GM21447 (cell line): ENCODE measurements at regions not wholly inside any gene's neighbourhood (a gene's known extent, or its start where the extent isn't known, plus 50 kb on each side); places are given as distances from the start of the nearest gene placed in this dataset.

Experiments
- ATAC-seq: cut with Tn5 transposase; IDR thresholded peaks from one replicate; pipeline ENCODE4 v1.9.1; 2021; ENCODE audit not compliant: unreplicated experiment

DNA sequence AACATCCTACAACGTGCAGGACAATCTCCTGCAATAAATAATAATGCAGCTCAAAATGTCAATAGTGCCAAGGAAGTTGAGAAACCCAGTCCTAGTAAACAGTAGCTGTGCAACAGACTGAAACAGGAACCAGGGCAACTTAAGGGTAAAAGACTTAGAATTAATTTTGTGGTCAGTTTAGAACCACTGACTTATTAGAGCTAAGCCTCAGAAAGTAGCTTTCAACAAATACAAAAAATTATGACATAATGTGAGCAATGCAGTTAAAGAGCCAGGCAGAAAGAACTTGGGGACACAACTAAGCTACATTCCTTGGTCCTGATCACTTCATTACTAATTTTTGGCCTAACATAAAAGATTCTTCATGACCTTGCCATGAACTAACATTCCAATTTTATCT, 195.4 kb downstream of the MACC1 start:
- peak; percentile 79 for ATAC-seq

- no peak for ATAC-seq
Measured at GRCh38 chr7:20021066-20021465, 196.1 kb downstream of the MACC1 start.

- ATAC-seq: peak; percentile 72
Measured at GRCh38 chr7:20019757-20020432, 197.3 kb downstream of the MACC1 start.

DNA sequence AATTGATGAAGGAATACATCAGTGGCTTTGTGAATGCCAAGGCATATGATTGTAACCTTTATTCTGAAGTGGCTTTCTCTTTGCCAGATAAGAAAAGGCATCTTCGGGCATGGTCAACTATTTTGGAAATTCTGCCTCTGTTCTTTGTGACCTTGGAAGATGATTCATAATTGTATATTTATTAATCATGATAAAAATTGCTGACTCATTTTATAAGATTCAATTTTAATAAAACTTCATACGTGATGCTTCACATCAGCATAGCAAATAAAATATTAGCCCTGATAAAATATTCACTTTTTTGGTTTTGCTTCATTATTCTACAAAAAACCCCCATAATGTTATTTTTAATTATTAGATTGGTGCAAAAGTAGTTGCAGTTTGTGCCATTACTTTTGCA, 200.5 kb downstream of the MACC1 start:
- no peak for ATAC-seq

- no peak for ATAC-seq
Measured at GRCh38 chr7:20013536-20013935, 203.6 kb downstream of the MACC1 start.

DNA sequence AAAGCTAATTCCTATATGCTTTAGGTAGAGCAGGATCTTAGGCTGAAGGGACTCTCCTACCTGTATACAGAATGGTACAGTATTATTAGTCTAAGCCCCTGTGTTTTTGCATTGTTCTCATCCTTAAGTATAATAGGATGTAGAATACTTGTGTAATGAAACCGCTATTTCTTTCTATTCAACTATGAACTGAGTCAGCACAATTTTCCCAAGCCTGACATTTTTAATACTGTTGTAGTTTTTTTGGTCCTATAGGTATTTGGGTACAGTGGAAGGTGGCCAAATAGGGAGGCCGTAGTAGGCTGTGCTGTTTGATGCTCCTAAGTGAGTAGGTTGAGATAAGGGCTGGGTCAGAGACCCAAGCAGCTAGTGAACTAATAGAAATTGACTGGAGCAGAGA, 205.1 kb downstream of the MACC1 start:
- ATAC-seq: no peak

DNA sequence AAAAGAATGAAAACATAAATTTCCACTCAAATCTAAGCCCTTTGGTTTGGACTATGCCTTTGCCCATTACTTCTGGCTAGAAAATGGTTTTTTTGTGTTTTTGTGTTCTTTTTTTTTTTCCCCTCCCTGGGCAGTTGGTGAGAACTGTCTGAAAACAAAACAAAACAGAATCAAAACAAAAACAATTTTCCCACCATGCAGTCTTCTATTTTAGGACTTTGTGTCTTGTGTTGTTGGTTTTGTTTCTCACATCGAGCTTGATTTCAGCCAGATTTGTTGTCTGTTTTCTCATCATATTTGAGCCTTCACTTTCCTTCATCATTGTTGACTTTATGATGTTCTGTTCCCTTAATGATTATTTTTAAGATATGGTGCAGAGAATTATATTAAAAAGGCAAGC, 206.3 kb downstream of the MACC1 start:
- no peak for ATAC-seq

DNA sequence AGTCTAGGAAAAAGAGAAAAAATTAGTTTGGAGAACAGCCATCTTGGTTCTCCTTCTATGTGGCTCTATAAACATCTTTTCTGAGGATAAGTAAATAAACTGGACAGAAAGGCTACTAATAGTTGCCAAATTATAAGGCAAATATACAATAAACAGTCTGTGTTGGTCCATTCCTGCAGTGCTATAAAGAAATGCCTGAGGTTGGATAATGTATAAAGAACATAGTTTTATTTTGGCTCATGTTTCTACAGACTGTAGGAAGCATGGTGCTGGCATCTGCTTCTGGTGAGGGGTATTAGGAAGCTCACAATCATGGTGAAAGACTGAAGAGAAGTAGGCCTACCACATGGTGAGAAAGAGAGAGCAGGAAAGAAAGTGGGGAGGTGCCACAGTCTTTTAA, 209.7 kb downstream of the MACC1 start:
- no peak for ATAC-seq

- no peak for ATAC-seq
Measured at GRCh38 chr7:20005081-20005480, 212.1 kb downstream of the MACC1 start.

DNA sequence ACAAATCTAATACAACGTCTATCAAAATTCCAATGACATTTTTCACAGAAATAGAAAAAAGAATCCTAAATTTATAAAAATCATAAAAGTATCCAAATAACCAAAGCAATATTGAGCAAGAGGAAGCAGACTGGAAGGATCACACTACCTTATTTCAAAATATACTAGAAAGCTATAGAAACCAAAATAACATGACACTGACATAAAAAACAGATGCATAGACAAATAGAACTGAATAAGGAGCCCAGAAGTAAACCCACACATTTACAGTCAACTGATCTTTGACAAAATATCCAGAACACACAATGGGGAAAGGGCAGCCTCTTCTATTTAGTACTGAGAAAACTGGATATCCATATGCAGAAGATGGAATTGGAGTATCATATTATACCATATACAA, 217.5 kb downstream of the MACC1 start:
- ATAC-seq: no peak

- no peak for ATAC-seq
Measured at GRCh38 chr7:19991936-19992335, 218.5 kb upstream of the TMEM196 start.

GRCh38 chr7:19989906-19990305, 216.5 kb upstream of the TMEM196 start:
- no peak for ATAC-seq

- no peak for ATAC-seq
Measured at GRCh38 chr7:19988860-19989259, 215.4 kb upstream of the TMEM196 start.

GRCh38 chr7:19984231-19984632, 210.8 kb upstream of the TMEM196 start:
- ATAC-seq: no peak

- ATAC-seq: no peak
Measured at GRCh38 chr7:19982841-19983835, 209.7 kb upstream of the TMEM196 start.

DNA sequence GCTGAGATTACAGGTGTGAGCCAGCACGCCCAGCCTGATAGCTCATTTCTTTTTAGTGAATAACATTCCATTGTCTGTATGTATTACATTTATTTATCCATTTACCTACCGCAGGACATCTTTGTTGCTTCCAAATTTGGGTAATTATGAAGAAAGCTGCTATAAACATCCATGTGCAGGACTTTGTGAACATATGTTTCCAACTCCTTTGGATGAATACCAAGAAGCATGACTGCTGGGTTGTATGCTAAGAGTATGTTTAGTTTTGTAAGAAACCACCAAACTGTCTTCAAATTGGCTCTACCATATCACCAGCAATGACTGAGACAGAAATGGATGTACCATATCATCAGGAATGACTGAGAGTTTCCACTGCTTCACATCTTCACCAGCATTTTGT, 200.2 kb upstream of the TMEM196 start:
- no peak for ATAC-seq

GRCh38 chr7:19972876-19973275, 199.5 kb upstream of the TMEM196 start:
- no peak for ATAC-seq

DNA sequence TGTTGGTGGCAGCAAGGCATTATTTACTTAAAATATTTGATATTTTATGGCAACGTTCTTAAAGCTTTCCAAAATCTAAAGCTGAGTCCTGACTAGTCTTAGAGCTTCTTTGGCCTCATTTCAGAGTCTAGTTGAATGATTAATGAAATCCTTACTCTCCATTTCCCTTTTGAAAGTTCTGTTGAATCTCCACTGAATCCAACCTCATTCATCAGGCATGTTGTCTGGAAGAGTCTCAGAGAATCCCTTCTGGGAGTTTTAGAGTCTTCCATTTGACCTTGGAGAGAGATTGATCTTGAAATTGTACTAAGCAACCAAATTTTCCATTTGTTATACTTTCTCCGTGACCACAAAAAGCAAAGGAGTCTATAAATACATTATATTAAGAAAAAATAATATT, 198.5 kb upstream of the TMEM196 start:
- no peak for ATAC-seq

- ATAC-seq: no peak
Measured at GRCh38 chr7:19970514-19970913, 197.1 kb upstream of the TMEM196 start.

DNA sequence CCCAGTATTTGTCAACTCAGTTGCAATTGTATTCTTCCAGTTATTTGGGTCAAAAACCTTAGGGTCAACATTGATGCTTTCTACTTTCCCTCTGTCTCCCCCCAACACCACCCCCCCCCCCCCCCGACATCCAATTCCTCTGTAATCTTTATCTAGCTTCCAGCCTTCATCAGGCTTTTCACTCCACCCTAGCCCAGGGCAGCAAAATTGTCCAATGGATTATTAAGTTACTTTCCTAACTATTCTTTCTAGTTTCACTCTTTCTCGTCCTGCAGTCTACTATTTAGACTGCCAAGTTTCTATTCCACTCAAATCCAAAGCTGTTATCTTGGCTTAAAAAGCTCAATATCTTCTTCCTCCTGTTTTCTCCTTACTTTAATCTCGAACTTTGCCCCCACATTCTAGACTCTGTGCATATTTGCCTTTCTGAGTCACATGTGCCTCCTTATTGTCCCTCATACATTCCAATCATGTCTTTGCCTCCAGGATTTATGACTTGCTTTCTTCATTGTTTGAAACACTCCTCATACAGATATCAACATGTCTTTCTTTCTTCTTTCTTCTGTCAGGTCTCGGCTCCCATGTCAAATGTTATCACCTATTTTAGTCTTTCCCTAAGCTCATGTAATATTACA, 196.6 kb upstream of the TMEM196 start:
- no peak for ATAC-seq

DNA sequence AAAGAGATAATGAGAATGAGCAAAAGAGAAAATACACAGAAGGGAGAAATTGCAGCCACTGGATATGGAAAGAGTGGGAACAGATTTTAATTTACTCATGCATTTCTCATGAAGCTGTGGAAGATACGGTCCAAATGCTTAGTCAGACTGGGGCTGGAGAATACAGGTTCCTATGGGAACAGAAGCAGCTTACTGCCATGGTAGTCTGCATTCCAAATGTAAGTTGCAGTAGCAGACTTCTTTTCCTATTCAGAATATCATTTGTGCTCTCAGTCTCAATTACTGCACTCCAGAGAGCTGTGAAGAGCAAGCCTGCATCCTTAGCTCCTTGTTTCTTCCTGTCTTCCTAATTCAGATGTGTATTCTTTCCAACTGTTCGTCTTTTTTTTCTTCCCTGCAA, 190.8 kb upstream of the TMEM196 start:
- no peak for ATAC-seq

GRCh38 chr7:19963695-19964094, 190.3 kb upstream of the TMEM196 start:
- ATAC-seq: no peak
